Umbilical cord (tissue), 1 donor: ENCODE measurements at regions not wholly inside any gene's neighbourhood (a gene's known extent, or its start where the extent isn't known, plus 50 kb on each side); places are given as distances from the start of the nearest gene placed in this dataset.
"Not testable (repeated sequence)": the region's sequence is repeated elsewhere in the genome, so short reads cannot be mapped to it uniquely, and the experiment has no call there.

ENCODE experiments used
- DNase-seq: peaks from one replicate; pipeline ENCODE4 v3.0.0-alpha.2; 2015; ENCODE audit warnings: low spot score

DNA sequence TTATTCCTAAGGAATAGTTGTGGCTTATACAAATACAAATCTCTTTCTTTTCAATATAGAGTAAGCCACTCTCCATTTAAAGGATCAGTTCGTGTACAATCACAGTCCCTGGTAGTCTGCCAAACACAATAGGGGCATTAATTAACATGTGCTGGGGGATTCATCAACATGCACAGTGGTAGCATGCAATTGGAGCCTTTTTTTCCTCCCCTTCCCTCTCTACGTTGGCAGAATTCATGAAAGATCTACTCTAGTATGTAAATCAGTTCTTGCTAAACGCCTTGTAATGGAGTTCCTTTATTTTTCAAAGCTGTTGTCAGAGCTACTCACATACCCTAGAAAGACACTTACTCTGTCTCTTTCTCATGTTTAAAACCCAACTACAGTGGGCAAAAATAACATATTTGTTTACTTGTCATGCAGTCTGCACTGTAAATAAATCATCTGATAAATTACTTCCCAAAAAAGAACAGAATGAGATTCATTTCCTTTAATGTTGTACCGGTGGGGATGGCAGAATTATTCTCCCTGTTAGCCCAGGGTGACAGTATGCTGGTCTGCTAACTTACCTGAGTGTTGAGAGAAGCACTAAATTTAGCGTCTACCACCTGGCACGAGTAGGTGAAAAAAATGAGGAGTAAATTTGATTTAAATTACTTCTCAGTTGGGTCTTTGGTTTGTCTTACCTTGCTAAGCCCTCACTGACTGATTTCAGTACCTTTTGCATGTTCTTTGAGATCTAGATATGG lies 341.5 kb upstream of the CCNH start:
- no peak for DNase-seq

DNA sequence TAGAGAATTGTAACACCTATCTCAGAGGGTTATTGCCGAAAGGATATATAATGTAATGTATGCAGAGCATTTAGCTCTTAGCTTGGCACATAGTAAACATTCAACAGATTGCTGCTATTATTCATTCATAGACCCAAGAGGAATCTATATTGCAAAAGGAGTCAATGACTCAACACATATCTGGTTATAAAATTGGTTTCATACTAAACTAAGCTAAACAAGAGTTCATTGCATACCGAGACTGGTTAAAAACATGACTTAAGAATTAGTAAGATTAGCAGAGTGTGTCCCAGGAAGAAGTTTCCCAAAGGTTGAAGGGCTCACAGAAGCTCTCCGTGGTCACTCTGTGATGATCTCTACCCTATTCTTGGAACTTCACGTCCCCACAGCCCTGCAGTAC lies 339.6 kb upstream of the CCNH start:
- no peak for DNase-seq

DNA sequence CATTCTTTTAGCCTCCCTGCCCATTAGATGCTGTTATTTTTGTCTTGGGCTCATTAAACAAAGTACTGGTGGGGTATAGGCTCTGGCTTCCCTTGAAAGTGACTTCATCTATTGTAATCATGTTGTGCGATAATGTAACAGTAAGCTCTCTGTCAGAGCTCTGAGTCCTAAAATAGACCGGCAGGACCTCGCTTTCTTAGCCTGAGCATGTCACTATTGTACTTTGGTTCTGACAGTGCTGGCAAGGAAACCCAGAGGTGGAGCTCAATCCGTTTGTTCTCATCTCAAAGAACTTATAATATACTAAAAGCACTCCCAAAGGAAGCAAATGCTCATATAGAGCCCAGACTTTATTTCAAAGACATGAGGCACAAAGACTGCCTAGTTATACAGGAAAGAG lies 339.1 kb upstream of the CCNH start:
- DNase-seq: no peak

DNA sequence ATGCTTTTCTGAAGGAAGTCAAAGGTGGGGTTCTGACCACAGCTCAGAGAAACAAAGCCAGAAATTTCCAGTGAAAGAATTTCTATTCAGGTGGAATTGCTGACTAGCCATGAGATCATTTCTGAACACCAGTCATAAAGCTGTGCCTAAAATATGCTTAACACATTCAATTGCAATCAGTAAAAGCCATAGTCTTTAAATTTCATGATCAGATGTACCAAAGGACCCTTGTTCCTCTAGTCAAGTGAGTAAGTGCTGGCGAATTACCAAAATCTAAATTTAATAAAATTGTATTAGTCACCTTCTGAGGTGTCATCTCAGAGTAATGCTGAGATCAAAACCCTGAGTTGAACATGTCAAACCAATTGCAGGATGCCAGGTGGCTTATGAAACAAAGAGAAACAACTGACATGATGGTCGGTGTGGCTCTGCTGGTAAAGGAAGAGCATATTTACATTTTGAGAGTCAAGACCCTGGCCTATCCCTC lies 334.2 kb upstream of the CCNH start:
- no peak for DNase-seq

DNA sequence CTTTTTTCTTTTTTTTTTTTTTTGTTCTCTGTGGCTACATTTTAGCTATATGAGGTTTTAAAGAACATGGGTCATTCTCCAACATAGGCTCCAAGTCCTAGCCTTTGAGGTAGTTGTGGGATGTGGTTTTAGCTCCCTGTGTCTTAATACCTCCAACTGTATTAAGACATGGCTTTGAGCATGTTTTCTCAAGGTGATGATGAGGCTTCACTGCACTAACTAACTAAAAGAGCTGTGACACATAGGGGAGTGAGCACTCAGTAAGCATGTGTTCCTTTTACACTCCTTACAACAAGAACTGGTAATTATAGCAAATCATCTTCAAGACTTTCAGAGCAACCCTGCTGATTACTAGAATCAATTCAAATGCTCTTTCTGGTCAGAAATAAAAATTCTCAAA lies 333.6 kb upstream of the CCNH start:
- no peak for DNase-seq

DNA sequence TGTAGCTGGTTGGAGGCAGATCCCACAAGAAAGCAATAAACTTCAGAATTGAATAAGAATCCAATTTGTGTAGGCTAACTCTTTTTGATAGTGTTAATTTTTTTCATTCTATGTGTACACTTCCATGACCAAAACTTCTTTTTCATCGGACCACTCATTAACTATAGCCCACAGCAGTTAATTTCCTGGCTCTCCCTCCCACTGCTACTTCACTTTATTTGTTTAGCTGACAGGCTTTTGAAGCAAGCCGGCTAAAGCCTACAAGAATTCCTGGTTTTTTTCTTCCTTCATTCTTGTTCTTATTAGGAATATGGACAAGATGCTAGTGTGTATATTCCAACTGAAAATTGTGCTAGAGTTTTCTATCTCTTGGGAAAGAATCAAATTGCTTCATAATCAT lies 329.2 kb upstream of the CCNH start:
- DNase-seq: no peak

DNA sequence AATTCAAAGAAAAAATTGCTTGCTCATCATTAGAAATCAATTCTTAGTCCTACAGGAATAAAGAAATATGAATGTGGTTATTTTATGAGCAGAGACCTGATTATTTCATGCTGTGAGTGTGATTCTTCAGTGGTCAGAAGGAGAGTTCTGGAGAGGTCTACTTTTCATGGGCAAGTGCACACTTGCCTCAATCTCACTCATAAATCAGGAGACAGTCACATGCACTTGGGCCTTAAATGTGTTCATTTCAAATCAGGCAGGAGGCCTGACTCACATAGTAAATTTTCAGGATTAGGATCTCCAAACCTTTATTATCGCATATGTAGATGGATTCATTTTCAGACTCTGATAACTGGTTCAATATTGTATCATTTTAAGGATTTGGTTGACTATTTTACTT lies 323.2 kb upstream of the CCNH start:
- DNase-seq: no peak

DNA sequence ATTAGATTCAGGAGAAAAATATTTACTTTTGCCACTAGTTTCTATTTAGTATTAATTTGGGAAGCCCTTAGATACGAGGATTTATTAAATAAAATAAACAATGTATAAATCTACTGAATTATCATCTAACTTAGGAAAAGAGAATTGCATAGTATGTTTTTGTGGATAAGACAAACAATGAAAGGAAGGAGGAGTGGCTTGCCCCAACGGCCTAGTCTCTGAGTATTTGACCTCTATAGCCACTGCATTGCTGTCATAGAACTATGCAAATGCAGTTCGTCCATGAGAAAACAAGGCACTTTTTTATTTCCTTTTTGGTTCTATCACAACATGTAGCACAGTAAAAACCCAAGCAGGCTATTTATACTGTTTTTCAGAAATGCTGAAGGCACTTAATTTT lies 321.2 kb upstream of the CCNH start:
- no peak for DNase-seq

DNA sequence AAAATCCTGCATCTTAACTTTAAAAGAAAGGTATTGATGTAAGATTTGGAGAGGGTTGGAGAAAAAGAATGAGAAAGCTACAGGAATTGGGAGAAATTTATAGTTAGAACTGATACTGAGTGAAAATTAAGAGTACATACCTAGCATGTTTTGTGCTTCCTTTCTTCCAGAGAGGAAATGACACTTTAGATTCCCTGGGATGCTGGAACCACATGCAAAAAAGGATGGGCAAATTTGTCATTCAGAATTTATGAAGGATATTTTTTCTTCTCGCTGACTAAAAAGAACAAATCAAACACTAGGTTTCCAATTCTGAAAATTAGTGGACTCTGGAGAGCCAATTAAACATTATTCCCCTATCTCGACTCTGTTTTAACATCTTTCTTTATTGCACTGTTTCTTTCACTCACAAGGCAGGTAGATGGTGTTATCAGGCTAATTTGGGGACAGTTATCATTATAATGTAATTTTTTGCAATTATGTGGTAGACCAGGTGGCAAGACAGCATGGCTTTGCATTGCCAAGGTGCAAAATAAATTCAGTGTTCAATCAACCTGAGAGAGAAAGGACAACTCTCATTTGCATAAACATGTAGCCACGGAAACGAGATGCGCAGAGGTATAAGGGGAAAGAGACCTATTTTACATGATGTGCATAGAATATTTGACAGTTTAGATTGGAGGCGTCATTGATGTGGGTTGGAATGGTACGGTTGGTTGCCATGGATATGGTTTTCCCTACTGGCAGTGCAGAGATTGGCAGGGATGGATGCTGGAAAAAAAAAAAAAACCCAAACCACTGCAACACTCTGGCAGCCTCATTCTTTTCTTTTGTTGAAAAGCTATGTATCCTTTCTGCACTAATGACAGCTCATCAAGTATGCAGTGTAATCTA lies 320.4 kb upstream of the CCNH start:
- no peak for DNase-seq

DNA sequence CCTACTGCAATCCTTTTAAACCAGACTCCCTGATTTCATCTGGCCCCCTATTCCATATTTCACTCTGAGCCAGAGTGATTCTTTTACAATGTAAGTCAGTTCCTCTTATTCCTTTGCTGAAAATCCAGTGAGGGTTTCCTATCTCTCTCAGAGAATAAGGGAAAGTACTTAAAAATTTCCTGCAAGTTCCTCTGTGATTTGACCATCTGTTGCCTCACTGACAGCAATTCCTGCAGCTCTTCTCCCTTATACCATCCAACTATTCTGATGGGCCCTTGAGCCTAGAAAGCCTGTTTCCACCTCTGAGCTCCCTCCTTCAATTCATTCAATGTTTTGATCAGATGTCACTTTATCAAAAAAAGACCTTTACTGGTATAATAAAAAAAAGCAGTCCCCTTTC lies 317.1 kb upstream of the CCNH start:
- DNase-seq: no peak

DNA sequence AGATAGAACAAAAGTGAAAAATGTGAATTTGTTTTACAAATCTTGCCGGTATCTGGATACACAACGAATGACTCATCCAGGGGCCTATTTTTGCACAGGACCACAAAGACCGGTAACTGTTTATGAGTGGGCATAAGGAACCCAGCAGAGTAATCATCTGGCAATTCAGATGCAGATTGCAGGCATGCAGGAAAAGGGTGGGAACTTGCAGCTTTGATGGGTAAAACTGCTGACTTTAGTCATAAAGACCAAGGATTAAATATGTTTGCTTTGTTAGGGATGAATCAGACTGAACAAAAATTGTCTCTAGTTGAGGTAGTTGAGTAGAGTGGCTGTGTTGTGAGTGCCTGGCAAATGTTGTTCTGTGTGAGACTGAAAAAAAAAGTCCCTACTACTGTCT lies 309.6 kb upstream of the CCNH start:
- no peak for DNase-seq

DNA sequence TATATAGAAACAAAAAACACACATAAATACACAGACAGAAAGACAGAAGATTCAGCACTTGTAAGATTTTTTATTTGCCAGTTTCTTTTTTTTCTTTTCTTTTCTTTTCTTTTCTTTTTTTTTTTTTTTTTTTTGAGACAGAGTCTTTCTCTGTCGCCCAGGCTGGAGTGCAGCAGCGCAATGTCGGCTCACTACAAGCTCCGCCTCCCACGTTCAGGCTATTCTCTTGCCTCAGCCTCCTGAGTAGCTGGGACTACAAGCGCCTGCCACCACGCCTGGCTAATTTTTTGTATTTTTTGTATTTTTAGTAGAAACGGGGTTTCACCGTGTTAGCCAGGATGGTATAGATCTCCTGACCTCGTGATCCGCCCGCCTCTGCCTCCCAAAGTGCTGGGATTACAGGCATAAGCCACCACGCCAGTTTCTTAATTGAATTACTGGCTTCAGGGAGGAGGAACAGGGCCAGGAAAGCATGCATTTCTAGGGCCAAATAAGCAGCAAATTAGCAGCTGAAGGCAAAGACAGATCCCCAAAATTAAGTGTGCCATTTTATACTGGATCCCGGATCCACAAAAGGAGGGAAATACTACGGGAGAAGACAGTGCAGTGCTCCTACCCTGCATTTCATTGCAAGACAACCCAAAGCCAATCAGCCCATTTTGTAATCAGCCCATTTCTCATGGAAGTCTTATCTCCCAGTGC lies 305.6 kb upstream of the CCNH start:
- DNase-seq: not testable (repeated sequence)

DNA sequence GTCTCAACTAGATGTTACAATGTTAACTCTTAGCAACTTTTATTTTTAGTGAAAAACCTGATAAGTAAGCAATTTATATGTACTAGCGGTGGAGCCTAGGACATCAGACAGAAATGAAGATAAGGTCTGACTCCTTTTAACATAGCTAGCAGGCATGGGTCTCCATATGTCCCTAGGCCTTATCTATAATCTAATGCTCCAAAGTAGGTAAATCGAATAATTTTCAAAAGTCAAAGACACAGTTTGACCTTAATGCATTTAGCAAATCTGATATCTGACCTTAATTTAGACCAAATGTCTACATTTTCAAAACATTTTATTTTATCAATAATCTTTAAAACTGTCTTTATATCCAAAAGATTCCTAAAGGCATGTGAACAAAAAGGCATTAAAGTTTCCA lies 305.0 kb upstream of the CCNH start:
- DNase-seq: no peak

DNA sequence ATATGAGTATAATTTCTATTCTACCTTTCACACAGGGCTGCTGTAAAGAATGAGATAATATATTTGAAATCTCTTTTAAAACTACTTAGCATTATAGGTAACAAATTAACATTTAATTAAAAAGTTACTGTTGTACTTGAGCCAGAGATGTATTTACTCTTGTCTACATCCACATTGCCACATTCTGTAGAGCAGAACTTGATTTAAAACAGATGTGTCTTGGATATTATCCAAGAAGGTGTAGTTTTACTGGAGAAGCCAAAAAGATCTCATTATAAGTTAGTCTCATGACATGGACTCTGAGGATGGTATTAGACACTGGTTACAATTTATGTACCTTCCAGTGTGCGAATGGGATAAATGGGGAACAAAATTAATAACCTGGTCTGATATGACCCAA lies 293.1 kb upstream of the CCNH start:
- DNase-seq: peak; percentile 25

DNA sequence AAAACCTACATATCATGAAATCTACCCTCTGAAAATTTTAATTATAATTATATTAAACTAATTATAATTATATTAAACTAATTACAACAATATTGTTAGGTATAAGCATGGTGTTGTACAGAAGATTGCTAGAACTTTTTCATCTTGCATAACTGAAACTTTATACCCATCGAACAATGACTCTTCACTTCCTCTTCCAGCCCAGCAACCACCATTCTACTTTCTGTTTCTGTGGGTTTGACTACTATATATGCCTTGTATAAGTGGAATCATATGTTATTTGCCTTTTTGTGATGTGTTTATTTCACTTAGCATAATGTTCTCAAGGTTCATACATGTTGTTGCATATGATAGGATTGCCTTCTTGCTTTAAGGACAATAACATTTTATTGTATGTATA lies 274.2 kb upstream of the CCNH start:
- DNase-seq: no peak

DNA sequence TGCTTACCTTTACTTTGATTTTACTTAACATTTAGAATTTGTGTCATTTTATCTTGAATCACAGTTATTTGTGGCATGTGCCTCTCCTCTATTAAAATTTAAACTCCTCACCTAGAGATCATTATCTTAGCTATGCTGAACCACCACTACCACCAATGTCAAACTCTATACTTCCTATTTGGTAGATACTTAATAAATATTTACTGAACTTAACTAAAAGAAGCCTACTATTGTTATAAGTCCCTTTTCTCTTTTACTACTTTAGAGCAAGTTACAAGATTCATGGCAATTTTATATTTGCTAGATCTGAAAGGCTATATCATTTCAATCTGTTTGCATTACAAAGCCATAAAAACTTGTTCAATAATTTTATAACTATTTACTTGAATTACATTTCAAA lies 273.3 kb upstream of the CCNH start:
- DNase-seq: no peak

DNA sequence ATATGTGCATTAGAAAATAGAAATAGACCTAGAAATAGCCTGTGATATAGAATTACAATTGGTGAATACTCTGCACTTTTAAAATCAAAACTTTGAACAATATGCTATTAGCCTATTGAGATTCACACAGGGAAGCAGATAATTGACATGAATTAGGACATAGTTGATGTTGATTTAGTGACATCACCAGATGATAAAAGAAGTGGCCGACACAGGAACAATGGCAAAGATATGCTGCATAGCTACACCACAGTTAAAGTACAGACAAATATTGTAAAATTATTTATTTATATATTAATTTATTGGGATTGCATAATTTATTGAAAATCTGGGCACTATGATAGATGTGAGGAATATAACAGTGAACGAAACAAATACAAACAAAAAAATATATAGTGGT lies 261.5 kb upstream of the CCNH start:
- DNase-seq: no peak

DNA sequence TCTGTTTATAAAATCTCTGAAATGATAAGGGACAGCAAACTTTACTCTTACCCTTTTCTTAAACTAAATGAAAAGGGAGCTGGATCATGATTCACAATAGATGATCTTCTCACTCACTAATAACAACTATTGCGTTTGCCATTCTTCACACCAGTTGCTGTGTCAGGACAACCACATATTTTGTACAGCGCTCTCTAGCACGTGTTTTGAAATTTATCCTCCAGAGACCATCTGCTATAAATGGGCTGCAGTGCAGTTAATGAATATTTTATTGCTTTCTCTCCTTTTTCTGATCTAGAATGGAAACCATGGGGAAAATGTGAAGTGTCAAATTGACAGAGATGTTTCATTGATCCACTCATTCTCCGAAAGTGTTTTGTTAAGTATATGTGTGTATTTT lies 258.4 kb upstream of the CCNH start:
- no peak for DNase-seq

DNA sequence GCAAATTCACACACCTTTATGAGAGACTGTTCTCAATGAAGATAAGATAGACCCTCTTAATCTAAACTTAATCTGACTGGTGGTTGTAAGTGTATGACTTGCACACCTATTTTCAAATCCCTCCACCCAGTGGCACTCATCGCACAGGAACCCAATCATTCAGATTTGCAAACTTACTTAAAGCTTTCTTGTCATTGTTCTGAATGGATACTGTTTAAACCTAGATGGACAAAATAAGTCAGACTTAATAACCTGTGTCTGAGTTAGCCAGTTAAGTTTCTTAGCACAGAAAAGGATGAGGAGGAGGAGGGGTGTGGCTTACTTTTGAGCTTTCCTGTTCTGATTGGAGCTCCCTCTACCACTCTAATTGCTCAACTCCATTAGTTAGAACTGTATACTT lies 252.4 kb upstream of the CCNH start:
- no peak for DNase-seq

DNA sequence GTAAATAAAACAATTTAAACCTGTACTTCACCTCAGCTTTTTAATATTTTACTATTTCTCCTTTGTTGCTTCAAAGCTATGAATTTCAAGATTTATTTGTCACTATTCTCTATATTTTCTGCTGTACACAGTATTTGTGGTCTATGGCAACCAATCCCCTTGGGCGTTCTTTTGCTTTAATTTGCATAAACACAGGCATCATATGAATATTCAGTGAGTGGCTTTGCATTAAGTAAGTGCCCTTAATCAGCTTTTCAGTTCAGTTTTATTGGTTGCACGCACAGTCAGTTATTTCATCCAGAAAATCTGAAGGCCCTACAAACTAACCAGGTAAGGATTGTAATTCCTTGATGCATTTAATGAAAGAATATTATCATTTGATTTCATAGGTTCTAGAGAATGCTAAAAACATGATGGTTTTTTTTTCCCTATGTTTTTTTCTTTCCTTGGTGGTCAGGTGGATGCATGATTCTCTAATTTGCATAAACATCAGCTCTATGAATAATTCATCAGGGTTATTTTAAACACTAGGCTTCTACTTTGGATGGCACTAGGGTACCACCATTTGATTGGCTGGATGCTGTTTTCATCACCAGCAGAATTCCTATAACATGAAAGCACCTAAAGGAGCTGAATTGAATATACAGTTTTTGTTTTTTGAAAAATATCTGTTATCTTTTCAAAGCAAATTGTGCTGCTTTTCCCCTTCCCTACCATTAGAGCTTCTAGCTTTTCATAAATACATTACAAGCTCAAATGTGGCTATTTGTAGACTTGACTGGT lies 249.2 kb upstream of the CCNH start:
- DNase-seq: no peak

DNA sequence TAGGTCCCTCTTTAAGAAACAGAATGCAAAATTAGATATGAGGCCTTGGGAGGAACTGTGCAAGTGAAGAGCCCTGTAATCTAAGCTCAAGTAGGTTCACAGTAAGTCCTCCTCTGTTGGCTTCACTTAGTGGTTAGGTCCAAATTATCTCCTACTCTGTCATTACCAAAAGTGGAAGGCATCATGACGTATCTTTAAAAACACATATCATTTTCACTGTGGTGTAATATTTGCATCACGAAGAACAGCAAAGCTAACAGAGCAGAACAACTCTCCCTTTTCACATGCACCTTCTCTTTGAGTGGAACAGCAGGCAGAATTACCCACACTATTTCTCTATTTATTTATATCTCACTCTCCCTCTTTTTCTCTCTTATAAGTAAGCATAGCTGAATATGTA lies 240.5 kb upstream of the CCNH start:
- DNase-seq: no peak

DNA sequence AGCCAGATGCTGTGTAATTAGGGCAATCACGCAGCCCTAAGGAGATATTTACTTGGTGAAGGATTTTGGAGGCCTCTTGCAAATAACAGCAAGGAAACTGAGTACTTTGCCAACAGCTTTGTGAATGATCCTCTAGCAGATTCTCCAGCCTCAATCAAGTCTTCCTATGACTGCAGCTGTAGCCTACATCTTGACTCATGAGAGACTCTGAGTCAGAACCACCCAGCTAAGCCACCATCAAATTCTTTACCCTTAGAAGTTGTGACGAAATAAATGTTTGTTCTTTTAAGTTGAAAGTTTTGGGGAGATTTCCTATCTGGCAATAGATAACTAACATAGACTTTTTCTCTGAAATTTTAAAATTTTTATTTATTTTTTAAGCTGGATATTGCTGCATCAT lies 237.6 kb upstream of the CCNH start:
- DNase-seq: peak; percentile 0
